Mesodermal cell (in vitro differentiated cells): ENCODE measurements at regions not wholly inside any gene's neighbourhood (a gene's known extent, or its start where the extent isn't known, plus 50 kb on each side); places are given as distances from the start of the nearest gene placed in this dataset.

ENCODE experiments used
- H3K27ac ChIP-seq: 2 replicates; pipeline ENCODE4 v1.7.0; 2013; ENCODE audit warnings: mild to moderate bottlenecking, low read depth, low read length, moderate library complexity; ENCODE audit not compliant: severe bottlenecking
- H3K36me3 ChIP-seq: 2 replicates; pipeline ENCODE4 v1.7.1; 2013; ENCODE audit warnings: mild to moderate bottlenecking, low read length, moderate library complexity; ENCODE audit not compliant: control insufficient read depth, insufficient read depth
- H3K4me1 ChIP-seq: one replicate; pipeline ENCODE4 v1.7.1; 2013; ENCODE audit warnings: mild to moderate bottlenecking, low read length; ENCODE audit not compliant: insufficient read depth, control insufficient read depth, poor library complexity, severe bottlenecking
- H3K4me3 ChIP-seq: 2 replicates; pipeline ENCODE4 v1.7.0; 2013; ENCODE audit warnings: low read length, control low read depth, mild to moderate bottlenecking; ENCODE audit not compliant: insufficient read depth, poor library complexity, severe bottlenecking; ENCODE audit errors: extremely low read depth
- H3K9me3 ChIP-seq: 2 replicates; pipeline ENCODE4 v1.7.1; 2013; ENCODE audit warnings: mild to moderate bottlenecking, low read length, moderate library complexity; ENCODE audit not compliant: control insufficient read depth
- WGBS, 2 experiments: methylation state at CpG; one replicate each; pipeline ENCODE4 v1.1.5; 2013; ENCODE audit warnings: missing lambda C conversion rate in 2 of 2; ENCODE audit not compliant: insufficient coverage in 2 of 2; 5-methylcytosine and 5-hydroxymethylcytosine counted together

DNA sequence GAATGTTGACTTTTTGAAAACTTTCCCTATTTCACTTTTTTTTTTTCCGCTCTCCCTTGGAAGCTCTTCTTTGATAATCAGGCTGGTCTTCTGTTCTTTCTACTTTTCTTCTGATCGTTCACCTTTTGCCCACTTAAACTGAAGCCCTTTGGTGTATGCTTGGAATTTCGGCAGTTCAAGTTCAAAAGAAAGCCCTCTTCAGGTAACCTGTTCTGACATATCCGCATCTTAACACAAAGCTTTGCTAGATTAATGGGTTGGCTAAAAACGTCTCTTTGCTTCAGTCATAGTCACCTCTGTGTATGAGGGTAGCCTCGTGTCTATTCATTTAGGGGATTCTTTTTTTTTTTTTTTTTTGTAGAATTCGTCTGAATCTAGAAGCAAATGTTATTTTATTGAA, 1115.8 kb upstream of the RBFOX1 start:
- WGBS, 2 experiments: 55 to 86% methylated on average over 1 to 2 of the region's 7 CpGs
- H3K4me1 ChIP-seq: no peaks in the 10 kb centered on the region
- no peaks in the 10 kb centered on the region for H3K9me3 ChIP-seq
- no peak overlapping the region for H3K27ac ChIP-seq
- no peaks in the 10 kb centered on the region for H3K36me3 ChIP-seq
- H3K4me3 ChIP-seq: no peak overlapping the region

GRCh38 chr16:6211644-6212043, 1114.0 kb upstream of the EEF2KMT start:
- WGBS, 2 experiments: 100% methylated on average over 1 of the region's 2 CpGs; no CpG with 5 or more reads in 1 of the 2 experiments
- Histone ChIP-seq H3K9me3 (no peaks in the 10 kb centered on the region), H3K4me1 (no peaks in the 10 kb centered on the region), H3K4me3 (no peak overlapping the region), H3K36me3 (no peaks in the 10 kb centered on the region), H3K27ac (no peak overlapping the region)

GRCh38 chr16:6209355-6209930, 1111.8 kb upstream of the EEF2KMT start:
- Histone ChIP-seq H3K4me3 (no peak overlapping the region), H3K4me1 (no peaks in the 10 kb centered on the region), H3K27ac (no peak overlapping the region), H3K36me3 (no peaks in the 10 kb centered on the region), H3K9me3 (no peaks in the 10 kb centered on the region)
- 88 to 95% methylated on average over 2 to 5 of the region's 6 CpGs for WGBS, 2 experiments

DNA sequence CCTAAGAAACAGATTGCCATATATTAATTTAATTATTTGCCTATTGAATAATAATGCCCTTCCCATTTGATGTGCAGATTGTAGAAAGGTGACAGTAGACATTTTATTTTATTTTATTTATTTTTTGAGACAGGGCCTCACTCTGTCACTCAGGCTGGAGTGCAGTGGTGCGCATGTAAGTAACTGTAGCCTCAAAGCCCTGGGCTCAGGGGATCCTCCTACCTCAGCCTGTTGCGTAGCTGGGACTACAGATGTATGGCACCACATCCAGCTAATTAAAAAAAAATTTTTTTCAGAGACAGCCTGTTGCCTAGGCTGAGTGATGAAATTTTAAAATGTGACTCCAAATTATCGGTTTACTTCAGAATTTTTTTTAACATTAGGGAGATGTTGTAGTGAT, 1110.0 kb upstream of the EEF2KMT start:
- WGBS, 2 experiments: no CpG with 5 or more reads among the region's 3 CpGs
- Histone ChIP-seq H3K4me3 (no peak overlapping the region), H3K9me3 (no peaks in the 10 kb centered on the region), H3K36me3 (no peaks in the 10 kb centered on the region), H3K27ac (no peak overlapping the region), H3K4me1 (no peaks in the 10 kb centered on the region)

DNA sequence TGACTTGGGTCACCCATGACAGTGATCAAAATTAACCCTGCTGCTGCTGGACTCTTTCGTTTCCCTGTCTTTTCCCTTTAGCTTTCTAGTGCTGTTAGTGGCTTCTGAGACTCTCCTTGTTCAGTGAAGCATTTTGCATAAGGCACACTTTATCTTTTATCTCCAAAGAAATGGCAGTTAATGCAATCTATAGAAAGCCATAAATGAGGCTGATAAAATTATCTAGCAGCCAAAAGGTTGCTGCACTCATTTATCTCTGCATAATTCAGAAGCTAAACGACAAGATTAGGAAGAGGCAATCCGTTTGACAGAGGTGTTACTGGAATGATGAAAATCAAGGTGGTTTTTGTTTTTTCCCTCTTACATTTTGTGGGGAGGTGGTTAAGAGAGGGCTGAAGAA, 1109.5 kb upstream of the EEF2KMT start:
- Histone ChIP-seq H3K4me3 (no peak overlapping the region), H3K9me3 (no peaks in the 10 kb centered on the region), H3K27ac (no peak overlapping the region), H3K4me1 (no peaks in the 10 kb centered on the region), H3K36me3 (no peaks in the 10 kb centered on the region)
- 63% methylated on average over 1 of the region's 3 CpGs; no CpG with 5 or more reads in 1 of the 2 experiments for WGBS, 2 experiments

DNA sequence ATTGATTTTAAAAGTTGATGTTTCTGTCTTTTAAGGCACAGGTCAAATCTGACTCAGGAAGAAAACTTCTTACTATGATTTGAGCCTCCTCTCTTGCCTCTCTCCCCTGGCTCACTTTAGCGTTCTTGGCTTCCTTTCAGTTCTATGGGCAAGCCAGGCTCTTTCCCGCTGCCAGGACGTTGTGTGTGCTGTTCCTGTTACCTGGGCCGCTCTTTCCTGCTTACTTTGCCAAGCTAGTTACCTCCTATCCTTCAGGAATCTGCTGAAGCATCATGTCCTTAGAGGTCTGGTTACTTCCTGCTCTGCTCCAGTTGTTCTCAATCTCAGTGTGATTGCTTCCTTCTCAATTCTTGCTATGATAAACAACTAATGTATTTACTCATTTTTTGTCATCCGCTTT, 1108.5 kb upstream of the EEF2KMT start:
- no peaks in the 10 kb centered on the region for H3K36me3 ChIP-seq
- WGBS, 2 experiments: 80 to 83% methylated on average over 5 of the region's 5 CpGs
- H3K27ac ChIP-seq: no peak overlapping the region
- H3K9me3 ChIP-seq: no peaks in the 10 kb centered on the region
- H3K4me3 ChIP-seq: no peak overlapping the region
- H3K4me1 ChIP-seq: no peaks in the 10 kb centered on the region

GRCh38 chr16:6204945-6205344, 1107.3 kb upstream of the EEF2KMT start:
- H3K4me3 ChIP-seq: no peak overlapping the region
- WGBS, 2 experiments: 89 to 100% methylated on average over 1 of the region's 2 CpGs
- H3K4me1 ChIP-seq: no peaks in the 10 kb centered on the region

GRCh38 chr16:6200861-6201260, 1103.3 kb upstream of the EEF2KMT start:
- Histone ChIP-seq H3K36me3 (no peaks in the 10 kb centered on the region), H3K9me3 (no peaks in the 10 kb centered on the region), H3K27ac (no peak overlapping the region), H3K4me3 (no peak overlapping the region), H3K4me1 (no peaks in the 10 kb centered on the region)
- 90 to 100% methylated on average over 2 to 5 of the region's 6 CpGs for WGBS, 2 experiments

More at GRCh38 chr16:6204945-6205344, 1107.3 kb upstream of the EEF2KMT start:
- no peak overlapping the region for H3K27ac ChIP-seq
- no peaks in the 10 kb centered on the region for H3K36me3 ChIP-seq
- H3K9me3 ChIP-seq: no peaks in the 10 kb centered on the region

- H3K36me3 ChIP-seq: no peaks in the 10 kb centered on the region
- no peaks in the 10 kb centered on the region for H3K4me1 ChIP-seq
- no peak overlapping the region for H3K4me3 ChIP-seq
- 81 to 94% methylated on average over 4 of the region's 6 CpGs for WGBS, 2 experiments
- H3K27ac ChIP-seq: no peak overlapping the region
- no peaks in the 10 kb centered on the region for H3K9me3 ChIP-seq
Observed at GRCh38 chr16:6200271-6200670, 1102.7 kb upstream of the EEF2KMT start.

GRCh38 chr16:6195966-6196365, 1098.4 kb upstream of the EEF2KMT start:
- Histone ChIP-seq H3K4me1 (no peaks in the 10 kb centered on the region), H3K9me3 (no peaks in the 10 kb centered on the region), H3K36me3 (no peaks in the 10 kb centered on the region), H3K27ac (no peak overlapping the region), H3K4me3 (no peak overlapping the region)
- WGBS, 2 experiments: 0% methylated on average over 1 of the region's 2 CpGs; no CpG with 5 or more reads in 1 of the 2 experiments

DNA sequence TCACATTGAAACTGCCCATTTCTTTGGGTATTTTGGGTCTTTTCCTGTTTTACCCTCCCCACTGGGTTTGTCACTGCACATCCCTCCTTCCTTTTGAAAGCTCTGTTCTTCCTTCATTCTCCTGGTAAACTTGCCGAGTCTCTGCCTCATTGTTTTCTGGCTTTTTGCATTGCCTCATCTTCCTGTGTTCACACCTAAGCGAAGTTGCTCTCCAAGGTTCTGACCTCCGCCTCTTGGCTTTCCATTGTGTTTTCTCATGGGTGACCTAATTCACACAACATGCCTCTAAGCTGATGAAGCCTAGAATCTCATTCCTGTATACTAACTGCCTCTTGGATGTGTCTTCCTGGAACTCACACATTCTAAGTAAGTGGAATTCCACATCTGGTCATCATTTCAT, 1096.1 kb upstream of the EEF2KMT start:
- 25 to 43% methylated on average over 3 of the region's 3 CpGs for WGBS, 2 experiments
- Histone ChIP-seq H3K27ac (no peak overlapping the region), H3K4me1 (no peaks in the 10 kb centered on the region), H3K36me3 (no peaks in the 10 kb centered on the region), H3K9me3 (no peaks in the 10 kb centered on the region), H3K4me3 (no peak overlapping the region)
